GM18498 (cell line): ENCODE measurements at regions not wholly inside any gene's neighbourhood (a gene's known extent, or its start where the extent isn't known, plus 50 kb on each side); places are given as distances from the start of the nearest gene placed in this dataset.

Source experiments
- ATAC-seq: cut with Tn5 transposase; IDR thresholded peaks from one replicate; pipeline ENCODE4 v1.9.1; 2021; ENCODE audit warnings: mild to moderate bottlenecking, moderate library complexity; ENCODE audit not compliant: unreplicated experiment

DNA sequence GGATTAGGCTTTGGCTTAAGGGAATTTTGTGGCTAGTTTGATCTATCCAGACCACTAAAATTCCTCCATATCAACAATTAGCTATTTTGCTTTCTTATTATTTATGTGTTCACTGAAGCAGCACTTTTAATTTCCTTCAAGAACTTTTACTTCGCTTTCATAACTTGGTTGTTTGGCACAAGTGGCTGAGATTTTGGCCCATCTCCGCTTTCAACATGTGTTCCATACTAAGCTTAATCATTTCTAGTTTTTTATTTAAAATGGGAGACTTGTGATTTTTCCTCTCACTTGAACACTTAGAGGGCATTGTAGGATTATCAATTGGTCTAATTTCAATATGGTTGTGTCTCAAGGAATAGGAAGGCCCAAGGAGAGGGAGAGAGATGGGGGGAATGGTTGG lies 102.4 kb upstream of the HSF2 start:
- no peak for ATAC-seq

DNA sequence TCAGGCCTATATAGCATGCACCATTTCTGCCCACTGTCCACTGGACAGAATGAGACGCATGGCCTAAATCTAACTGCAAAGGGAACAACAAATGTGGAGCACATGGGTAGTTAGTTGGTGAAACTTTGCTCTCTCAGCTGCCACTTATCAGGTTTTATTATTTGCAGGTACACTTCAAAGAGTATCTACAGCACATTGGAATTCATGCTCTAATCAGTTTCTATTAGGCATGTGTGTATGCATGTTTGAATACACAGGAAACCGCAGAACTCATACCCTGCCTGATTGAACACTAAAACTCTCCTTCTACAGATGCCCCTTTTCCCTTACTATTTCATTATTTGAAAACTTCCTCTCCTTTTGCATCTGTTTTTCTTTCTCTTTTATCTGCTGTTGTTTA lies 97.4 kb upstream of the HSF2 start:
- no peak for ATAC-seq

DNA sequence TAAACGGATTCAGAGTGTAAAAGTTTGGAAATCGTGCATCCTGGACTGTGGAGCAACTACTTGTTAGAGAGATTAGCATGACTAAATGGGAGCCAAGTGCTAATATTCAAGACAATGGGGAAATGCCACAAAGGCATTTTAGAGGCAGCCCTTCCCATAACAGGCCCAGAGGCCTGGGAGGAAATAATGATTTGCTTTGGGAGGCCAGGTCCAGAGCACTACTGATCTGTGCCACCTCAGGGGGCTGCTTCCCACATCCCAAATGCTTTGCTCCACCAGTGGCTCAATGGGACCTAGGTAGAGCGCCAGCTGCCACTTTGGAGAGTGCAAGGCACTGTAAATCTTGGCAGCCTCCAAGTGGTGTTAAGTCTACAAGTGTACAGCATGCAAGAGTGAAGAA lies 91.9 kb upstream of the HSF2 start:
- no peak for ATAC-seq

DNA sequence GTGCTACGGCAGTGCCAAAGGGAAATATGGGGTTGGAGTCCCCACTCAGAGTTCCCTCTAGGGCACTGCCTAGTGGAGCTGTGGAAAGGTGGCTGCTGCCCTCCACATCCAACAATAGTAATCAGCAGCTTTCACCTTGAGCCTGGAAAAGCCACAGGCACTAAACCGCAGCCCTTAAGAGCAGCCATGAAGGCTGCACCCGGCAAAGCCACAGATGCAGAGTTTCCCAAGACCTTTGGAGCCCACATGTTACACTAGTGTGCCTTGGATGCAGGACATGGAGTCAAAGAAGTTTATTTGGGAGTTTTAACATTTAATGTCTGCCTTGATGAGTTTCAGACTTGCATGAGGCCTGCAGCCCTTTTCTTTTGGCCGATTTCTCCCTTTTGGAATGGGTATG lies 91.4 kb upstream of the HSF2 start:
- ATAC-seq = no peak

DNA sequence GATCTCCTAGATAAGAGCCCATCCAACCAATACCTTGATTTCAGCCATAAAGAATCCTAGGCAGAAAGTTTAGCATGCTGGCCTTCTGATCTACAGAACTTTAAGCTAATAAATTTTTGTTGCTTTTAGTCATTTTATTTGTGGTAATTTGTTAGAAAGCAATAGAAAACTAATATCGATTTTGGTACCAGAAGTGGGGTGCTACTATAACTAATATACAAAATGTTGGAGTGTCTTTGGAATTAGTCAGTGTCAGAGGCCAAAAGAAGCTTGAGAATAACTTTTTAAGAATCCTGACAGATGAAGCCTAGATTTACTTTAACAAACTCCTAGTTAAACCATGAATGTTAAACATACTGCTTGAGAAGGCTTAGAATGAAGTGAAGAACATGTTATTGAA lies 83.6 kb upstream of the HSF2 start:
- no peak for ATAC-seq

DNA sequence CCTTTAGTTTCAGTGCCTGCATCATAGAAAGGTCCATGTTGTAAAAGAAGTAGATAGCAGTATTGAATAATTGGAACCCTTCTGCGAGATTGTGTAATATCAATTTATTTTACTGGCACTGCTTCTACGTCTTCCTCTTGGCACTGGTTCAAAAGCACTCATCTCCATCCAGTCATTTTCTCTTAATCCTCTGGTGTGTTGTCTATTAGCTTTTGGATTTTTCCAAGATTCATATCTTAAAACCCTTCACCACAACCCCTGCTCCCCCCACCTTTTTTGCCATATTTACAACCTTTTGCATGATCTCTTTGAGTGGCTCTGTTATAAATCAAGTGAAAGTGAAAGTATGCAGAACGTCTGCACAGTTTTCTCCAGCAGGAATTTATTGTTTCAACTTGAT lies 76.6 kb upstream of the HSF2 start:
- ATAC-seq = peak; percentile 48

DNA sequence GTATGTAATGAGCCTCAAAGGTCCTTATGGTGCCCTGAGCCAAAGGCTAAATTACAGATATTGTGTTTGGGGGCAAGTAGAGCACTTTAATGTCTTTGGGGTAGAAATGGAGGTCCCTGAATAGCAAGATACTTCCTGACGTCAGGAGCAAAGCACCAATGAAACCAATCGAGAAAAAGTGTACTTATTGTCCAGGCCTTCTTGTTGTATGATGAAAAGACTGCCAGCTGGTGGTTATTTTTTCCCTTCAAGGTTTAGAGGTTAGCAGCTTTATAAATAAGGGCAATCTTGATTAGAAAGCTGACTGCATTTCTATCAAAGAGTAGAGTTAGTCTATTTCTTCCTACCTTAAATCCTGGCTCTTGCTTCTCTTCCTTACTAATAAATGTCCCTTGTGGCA lies 76.1 kb upstream of the HSF2 start:
- ATAC-seq = peak; percentile 29

DNA sequence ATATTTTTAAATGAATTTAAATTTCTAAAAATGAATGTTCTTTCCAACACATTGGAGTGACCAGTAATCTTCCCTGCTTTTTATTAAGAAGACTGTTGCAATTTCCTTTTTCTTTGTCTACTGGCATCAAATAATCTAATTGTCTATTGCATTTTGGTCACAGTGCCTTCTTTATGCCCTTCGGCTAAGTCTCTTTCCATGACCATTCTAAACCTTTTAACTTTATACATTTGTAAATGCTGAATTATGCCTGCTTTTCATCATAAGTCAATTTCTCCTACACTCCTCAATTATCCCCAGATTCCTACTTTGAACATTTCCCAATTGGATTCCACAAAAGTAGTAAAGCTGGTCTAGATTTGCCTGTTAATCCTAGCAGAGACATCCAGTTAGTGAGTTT lies 69.1 kb upstream of the HSF2 start:
- ATAC-seq = no peak

DNA sequence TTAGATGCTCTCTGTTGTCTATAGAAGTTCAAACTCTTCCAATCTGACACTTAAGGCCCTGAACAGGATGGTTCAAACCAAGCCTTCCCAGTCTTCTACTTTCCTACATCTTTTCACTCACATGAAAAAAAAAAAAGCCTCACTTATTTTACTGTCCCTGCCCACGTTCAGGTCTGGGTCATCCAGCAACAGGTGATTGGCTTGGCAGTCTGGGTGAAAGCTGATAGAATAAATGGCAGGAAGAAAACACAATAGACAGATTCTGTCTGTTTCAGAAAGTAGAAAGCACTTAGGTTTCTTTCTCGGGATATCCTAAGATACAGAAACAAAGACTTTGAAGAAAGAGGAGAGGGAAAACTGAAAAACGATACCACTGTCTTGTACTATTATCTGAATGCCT lies 61.8 kb upstream of the HSF2 start:
- ATAC-seq = no peak

DNA sequence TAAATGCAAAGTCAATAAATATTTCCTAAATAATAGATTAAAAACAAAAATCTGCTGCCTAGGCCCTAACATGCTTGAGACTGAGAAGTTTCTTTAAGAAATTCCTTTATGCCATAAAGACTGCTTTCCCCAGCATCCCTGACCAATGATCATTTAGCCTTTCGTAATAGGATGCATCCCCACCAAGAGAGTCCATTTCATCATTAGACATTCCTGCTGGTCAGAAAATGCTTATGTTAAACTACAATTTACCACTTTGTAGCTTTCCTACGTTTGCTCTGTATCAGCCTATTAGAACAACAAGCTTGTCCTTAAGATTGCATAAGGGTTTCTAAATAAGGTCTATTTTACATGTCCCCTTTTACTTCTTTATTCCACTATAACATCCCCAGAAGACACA lies 59.8 kb upstream of the HSF2 start:
- no peak for ATAC-seq

DNA sequence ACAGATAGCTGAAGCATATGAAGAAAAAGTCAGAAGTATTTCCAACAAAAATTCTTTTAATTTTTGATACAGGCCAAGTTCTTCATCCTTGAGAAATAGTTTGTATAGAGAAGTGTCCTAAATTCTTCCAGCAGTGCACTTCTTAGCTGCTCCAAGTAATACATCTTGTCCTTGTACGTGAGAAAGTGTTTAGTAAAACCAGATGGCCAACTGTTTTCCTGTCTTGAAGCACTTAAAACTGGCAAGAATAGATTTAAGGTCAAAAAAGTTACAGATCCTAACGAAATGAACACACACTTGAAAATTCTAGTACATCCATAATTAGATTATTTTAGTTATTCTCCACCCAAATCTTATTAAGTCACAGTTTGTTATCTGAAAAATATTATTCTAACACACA lies 52.2 kb upstream of the HSF2 start:
- no peak for ATAC-seq

DNA sequence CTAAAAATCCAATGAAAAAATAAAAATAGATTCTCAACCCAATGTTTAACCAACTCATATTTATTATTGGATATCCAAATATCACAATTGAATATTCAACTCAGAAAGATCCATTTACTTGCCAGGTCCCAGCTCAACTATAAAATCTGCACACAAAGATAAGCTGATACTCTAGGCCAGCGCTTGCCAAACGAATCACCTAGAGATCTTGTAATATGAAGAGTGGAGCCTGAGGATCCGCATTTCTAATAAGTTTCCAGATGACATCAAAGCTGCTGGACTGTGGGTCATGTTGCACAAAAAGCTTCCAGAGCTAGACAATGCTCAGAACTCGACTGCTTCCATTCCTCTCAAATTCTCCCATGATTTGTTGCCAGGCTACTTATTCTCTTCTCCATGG lies 51.7 kb upstream of the HSF2 start:
- ATAC-seq = no peak
